GM21786 (cell line): ENCODE measurements at regions not wholly inside any gene's neighbourhood (a gene's known extent, or its start where the extent isn't known, plus 50 kb on each side); places are given as distances from the start of the nearest gene placed in this dataset.
"Not testable (repeated sequence)": the region's sequence is repeated elsewhere in the genome, so short reads cannot be mapped to it uniquely, and the experiment has no call there.

Source experiments
- ATAC-seq: cut with Tn5 transposase; IDR thresholded peaks from one replicate; pipeline ENCODE4 v1.9.1; 2021; ENCODE audit not compliant: unreplicated experiment

DNA sequence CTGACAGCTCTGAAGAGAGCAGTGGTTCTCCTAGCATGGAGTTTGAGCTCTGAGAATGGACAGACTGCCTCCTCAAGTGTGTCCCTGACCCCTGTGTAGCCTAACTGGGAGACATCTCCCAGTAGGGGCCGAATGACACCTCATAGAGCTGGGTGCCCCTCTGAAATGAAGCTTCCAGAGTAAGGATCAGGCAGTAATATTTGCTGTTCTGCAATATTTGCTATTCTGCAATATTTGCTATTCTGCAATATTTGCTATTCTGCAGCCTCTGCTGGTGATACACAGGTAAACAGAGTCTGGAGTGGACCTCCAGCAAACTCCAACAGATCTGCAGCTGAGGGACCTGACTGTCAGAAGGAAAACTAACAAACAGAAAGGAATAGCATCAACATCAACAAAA, 105.5 kb downstream of the BUD13 start:
- not testable (repeated sequence) for ATAC-seq

- ATAC-seq = not testable (repeated sequence)
These were observed 106.0 kb downstream of the BUD13 start for GRCh38 chr11:116666673-116667249.

DNA sequence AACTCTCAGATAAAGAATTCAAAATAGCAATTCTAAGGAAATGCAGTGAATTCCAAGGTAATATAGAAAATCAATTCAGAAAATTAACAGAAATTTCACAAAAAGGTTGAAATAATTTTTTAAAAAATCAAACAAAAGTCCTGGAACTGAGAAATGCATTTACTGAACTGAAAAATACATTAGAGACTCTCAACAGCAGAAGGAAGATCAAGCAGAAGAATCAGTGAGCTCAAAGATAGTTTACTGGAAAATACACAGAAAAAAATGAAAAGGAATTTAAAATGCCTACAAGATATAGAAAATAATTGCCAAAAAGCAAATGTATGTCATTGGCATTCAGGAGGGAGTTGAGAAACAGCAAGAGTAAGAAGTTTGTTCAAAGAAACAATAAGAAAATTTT, 107.3 kb downstream of the BUD13 start:
- no peak for ATAC-seq

- no peak for ATAC-seq
These were observed 111.7 kb downstream of the BUD13 start for GRCh38 chr11:116661056-116661455.

GRCh38 chr11:116660011-116660410, 112.8 kb downstream of the BUD13 start:
- ATAC-seq = no peak

- no peak for ATAC-seq
These were observed 113.8 kb downstream of the BUD13 start for GRCh38 chr11:116658876-116659535.

DNA sequence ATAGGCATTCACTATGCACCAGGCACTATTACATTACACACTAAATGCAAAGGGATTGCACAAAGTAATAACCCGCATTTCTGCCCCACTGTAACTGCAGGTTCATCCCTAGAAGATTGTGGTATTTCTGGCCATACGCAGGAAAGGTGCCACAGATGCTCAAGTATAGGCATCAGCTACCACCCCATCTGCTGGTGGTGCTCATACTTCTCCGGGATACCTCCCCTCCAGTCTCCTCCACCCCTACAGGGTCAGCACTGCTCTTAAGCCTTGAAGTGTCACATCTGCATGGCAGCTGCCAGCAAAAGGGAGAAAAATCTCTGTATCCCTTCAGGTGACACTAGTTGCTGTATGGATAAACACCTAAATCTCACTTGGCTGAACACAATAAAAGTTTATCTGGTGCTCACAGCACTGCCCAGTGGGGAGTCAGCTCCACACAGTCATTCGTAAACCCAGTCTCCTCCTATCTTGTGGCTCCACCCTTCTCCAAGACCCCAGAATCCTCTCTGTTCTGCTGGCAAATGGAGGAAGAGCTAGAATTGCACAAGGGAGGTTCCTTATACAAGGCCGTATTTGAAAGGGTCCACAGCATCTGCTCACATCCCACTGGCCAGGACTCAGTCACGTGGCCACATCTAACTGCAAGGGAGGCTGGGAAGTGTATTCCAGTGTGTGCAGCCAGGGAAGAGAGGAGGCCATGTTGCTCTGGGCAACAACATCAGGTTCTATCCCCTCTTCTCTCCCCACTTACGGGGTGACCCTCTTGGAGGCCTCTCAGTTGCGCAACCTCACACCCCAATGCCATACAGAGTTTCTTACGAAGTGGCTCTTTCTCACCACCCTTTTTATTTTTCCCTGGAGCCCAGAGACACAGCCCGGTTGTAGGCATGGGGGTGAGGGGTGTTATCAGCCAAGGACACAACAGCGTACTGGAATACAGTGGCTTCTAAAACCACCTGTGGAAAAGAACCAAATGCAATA, 114.7 kb downstream of the BUD13 start:
- no peak for ATAC-seq

DNA sequence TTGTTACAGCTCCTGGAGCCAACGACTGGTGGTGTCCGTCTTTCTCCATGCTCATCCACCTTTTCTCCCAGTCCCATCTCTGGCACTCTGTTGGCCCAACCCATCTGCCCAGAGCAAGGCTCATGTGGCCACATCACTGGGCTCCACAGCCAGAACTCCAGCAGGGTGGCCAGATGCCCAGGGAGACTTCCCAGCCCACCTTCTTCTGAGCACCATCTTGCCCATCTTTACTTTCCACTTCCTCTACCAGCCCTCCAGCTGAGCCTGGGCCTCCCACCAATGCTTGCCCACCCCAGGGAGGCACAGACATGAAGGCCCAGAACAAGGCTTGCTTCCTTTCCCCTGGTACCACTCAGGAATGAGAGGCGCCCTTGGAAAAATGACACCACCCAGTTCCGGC, 116.8 kb downstream of the BUD13 start:
- no peak for ATAC-seq

GRCh38 chr11:116654526-116654925, 118.3 kb downstream of the BUD13 start:
- ATAC-seq = no peak

DNA sequence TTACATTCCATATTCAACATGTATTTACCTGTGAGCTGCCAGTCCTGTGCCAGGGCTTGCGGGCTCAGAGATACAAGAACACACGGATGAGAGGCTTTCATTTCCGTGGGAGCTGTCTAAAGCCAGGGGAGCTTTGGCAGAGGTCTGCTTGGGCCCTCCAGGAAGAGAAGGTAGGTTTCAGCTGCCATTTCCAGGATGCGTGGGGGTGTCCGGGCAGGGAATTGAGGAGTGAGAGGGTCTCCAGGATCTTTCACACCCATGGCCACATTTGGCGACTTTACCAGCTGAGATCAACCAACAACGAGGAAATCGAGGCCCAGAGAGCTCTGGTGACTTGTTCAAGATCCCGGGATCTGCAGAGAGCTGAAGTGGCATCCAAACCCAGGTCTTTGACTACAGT, 119.6 kb downstream of the BUD13 start:
- no peak for ATAC-seq

- ATAC-seq = no peak
These were observed 121.0 kb downstream of the BUD13 start for GRCh38 chr11:116651737-116652237.

GRCh38 chr11:116651098-116651736, 121.6 kb downstream of the BUD13 start:
- ATAC-seq = no peak

DNA sequence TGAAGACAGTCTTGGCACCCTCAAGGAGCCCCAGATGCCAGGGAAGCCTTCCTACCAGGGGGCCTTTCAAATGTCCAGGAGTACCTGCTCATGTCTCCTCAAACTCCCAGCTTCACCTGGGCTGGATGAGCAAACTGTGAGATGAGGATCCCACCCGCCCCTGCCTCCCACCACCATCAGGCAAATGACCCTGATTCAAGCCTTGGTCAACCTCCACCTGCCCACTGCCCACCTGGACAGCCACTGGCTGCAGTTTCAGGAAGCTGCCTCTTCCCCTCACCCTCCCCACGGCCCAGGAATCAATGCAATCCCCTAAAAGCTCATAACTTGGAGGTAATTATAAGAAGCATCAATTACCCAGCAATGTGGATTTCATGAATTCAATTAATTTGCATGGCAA, 122.7 kb downstream of the BUD13 start:
- ATAC-seq = no peak

DNA sequence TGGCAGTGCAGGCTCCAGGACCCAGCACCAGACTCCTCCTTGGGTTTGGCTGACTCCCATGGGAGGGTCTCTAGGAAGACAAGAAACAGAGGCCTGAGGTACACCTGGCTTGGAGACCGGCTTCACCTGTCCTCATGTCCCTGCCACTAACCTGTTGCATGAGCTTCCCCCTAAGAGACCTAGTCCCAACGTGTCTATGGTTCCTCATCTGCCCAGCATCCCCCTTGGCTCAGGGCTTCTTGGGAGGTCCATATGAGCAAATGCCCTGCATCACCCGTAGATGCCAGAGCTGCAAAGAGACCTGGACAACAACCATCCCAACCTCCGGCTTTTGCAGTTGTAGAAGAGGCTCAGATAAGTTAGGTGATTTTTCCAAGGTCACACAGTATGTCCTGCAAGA, 123.5 kb downstream of the BUD13 start:
- ATAC-seq = no peak

DNA sequence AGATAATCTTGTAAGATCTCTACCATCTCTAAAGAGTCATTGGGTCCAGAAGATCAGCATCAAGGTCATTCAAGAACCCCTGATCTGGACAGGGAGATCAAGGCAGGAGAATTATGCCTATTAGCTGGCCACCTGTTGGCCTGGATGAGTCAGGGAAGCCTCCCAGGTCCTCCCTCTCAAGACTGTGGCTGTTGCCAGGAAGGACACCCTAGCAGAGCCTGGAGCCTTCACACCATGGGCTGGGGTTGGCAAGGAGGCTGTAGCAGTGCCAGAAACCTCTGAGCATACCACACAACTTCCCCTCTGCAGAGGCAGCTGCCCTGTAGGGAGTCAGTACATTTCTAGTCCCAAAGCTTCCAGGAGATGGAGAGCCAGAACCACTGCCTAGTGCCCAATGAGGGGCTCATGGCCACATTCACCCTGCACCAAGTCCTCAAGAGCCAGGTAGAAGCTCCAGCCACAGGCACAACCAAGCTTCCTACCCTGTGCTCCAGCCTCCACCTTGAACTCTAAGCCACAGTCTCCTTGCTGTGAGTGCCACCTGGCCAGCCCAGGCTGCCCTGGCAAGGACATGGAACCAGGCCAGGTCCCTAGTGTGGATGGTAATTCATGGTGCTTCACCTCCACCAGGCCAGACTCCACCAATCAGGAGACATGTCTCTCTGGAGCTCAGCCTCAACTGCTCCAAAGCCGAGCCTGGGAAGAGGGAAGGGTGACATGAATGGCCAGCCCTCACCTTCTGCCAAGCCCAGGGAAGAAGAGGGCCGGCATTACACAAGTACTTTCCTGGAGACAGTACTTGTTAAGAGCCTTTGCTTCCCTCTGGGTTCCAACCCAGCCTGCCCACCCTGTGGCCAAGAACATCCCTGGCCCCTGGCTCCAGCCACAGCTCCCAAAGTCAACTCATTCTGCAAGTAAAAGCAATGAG, 124.3 kb downstream of the BUD13 start:
- no peak for ATAC-seq

GRCh38 chr11:116647305-116648080, 125.3 kb downstream of the BUD13 start:
- no peak for ATAC-seq

DNA sequence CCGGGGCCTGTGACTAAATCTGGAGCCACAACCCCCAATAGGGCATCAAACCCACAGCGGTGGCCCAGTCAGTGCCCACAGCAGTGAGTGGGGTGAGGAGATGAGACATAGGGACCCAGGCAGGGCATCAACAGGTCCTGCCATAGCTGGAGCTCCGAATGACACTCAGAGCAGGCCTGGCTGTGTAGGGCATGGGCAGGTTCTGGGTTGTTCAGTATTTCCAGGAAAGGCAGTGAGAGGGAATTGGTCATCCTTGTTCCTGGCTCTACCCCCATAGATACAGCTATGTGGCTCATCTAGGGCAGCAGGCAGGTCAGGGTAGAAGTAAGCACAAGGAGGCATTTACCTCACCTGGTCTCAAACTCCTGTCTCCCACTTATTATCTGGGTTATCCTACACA, 126.6 kb downstream of the BUD13 start:
- no peak for ATAC-seq

GRCh38 chr11:116644941-116645305, 127.9 kb downstream of the BUD13 start:
- no peak for ATAC-seq

- no peak for ATAC-seq
These were observed 128.4 kb downstream of the BUD13 start for GRCh38 chr11:116644201-116644940.
